Osteoblast (primary cell): ENCODE measurements at regions not wholly inside any gene's neighbourhood (a gene's known extent, or its start where the extent isn't known, plus 50 kb on each side); places are given as distances from the start of the nearest gene placed in this dataset.
A peak's percentile ranks its signal among the peaks of the same experiment; 100 is the strongest.

Experiments
- DNase-seq: peaks from one replicate; pipeline ENCODE4 v3.0.0; 2011; ENCODE audit warnings: low spot score, mixed read lengths; ENCODE audit not compliant: insufficient read length; ENCODE audit errors: missing footprints
- H2AFZ ChIP-seq: 2 replicates; pipeline ENCODE4 v1.6.0; 2011; ENCODE audit warnings: mild to moderate bottlenecking, low read length
- H3K27ac ChIP-seq: 2 replicates; pipeline ENCODE4 v1.5.1; 2011; ENCODE audit warnings: mild to moderate bottlenecking, low read depth, low read length, moderate library complexity
- H3K27me3 ChIP-seq: 2 replicates; pipeline ENCODE4 v1.6.0; 2012; ENCODE audit warnings: mild to moderate bottlenecking, control low read depth, inconsistent platforms, low read length, moderate library complexity; ENCODE audit not compliant: insufficient read depth
- H3K36me3 ChIP-seq: 2 replicates; pipeline ENCODE4 v1.5.1; 2011; ENCODE audit warnings: mild to moderate bottlenecking, low read length, control low read depth, moderate library complexity; ENCODE audit not compliant: insufficient read depth
- H3K4me1 ChIP-seq: 2 replicates; pipeline ENCODE4 v1.5.1; 2011; ENCODE audit warnings: mild to moderate bottlenecking, low read length, control low read depth, moderate library complexity; ENCODE audit not compliant: insufficient read depth
- H3K4me2 ChIP-seq: 2 replicates; pipeline ENCODE4 v1.6.0; 2011; ENCODE audit warnings: mild to moderate bottlenecking, low read length; ENCODE audit not compliant: insufficient read depth
- H3K4me3 ChIP-seq: fragments of 200-600 bp; sonication (generic); 3 replicates; pipeline ENCODE4 v1.5.1; 2012; ENCODE audit warnings: mild to moderate bottlenecking, low read length, inconsistent platforms; ENCODE audit not compliant: insufficient read depth
- H3K79me2 ChIP-seq: 2 replicates; pipeline ENCODE4 v1.6.0; 2012; ENCODE audit warnings: mild to moderate bottlenecking, low read length, control low read depth, inconsistent platforms; ENCODE audit not compliant: insufficient read depth
- H3K9me3 ChIP-seq: 2 replicates; pipeline ENCODE4 v1.5.1; 2011; ENCODE audit warnings: low read depth, low read length, control low read depth
- H4K20me1 ChIP-seq: 2 replicates; pipeline ENCODE4 v1.6.0; 2012; ENCODE audit warnings: mild to moderate bottlenecking, low read length, control low read depth; ENCODE audit not compliant: insufficient read depth
- CTCF ChIP-seq: IDR thresholded peaks from 2 replicates; pipeline ENCODE4 v1.5.1; 2011; ENCODE audit warnings: mild to moderate bottlenecking, low read depth, low read length, moderate library complexity; ENCODE audit errors: extremely low read depth

DNA sequence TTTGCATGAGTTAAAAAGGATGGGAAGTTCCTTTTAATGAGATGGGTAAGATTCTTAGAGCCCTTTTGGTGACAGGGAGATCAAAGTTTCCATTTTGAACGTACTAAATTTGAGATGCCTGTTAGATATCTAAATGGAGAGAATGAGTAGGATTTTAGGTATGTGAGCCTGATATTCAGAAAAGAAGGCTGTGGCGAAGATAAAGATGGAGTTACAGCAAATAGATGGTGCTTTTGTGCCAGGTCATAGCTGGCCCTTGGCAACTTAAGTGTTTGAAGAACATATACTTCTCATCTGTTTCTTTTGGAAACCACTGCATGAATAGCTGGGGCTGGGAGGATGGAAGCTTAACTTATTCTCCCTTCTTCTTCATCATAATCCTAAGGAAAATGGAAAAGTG lies 282.5 kb downstream of the PTBP2 start:
- no peaks in the 10 kb centered on the region for H4K20me1 ChIP-seq
- H3K27ac ChIP-seq: peak overlapping the region; percentile 13
- peaks cover 41% of the 10 kb centered on the region for H3K4me1 ChIP-seq
- no peaks in the 10 kb centered on the region for H3K27me3 ChIP-seq
- H2AFZ ChIP-seq: peak overlapping the region; percentile 65
- H3K4me2 ChIP-seq: peak overlapping the region; percentile 11
- no peak for TF ChIP-seq CTCF
- H3K79me2 ChIP-seq: no peaks in the 10 kb centered on the region
- no peak for DNase-seq
- H3K9me3 ChIP-seq: no peaks in the 10 kb centered on the region
- no peak overlapping the region for H3K4me3 ChIP-seq
- no peaks in the 10 kb centered on the region for H3K36me3 ChIP-seq

DNA sequence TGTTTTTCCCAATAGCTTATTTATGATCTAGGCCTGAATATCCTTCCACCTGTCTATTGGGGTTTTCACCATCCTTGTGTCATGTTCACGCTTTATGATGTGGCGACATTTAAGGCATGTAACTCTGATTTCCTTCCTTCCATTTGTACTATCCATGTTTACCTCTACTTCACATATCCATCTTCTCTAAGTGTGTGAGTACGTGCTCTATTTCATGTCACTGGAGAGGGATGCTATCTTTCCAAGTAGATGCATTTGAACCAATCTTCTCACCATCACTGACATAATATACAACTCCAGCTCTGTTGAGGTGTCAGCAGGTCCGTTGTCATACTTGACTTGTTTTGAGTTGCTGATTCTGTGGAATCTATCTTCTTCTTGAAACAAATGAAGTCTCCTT lies 283.2 kb downstream of the PTBP2 start:
- Histone ChIP-seq H3K36me3 (no peaks in the 10 kb centered on the region), H2AFZ (no peak overlapping the region), H4K20me1 (no peaks in the 10 kb centered on the region), H3K9me3 (no peaks in the 10 kb centered on the region), H3K27ac (no peak overlapping the region), H3K4me1 (peaks cover 41% of the 10 kb centered on the region), H3K4me2 (no peak overlapping the region), H3K27me3 (no peaks in the 10 kb centered on the region), H3K79me2 (no peaks in the 10 kb centered on the region), H3K4me3 (no peak overlapping the region)
- no peak for DNase-seq
- TF ChIP-seq CTCF: no peak

DNA sequence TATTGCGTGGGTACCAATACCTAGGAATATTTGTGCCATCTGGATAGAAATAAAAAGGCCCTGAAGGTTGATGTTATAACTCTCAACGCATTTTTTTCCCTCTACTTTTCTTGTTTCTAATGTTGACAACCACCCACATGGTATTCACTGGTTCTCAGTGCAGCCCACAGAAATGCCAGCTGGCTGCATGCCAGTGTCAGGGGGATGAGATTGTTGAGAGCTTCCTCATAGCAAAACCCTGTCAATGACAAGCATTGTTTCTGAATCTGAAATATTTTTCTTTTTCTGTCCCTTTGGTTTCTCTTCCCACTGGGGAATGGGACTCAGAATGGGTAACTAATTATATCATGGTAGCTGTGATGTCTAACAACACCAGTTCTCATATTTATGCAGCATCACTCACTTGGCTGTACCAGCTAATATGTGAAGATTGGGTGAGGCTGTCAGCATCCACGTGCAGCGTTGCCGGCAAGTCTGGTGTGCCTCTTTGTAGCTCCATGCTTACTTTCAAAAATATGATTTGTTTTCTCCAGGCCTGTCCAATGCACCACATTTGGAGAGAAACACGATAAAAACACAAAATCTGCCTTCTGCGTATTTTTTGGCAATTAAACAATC lies 284.6 kb downstream of the PTBP2 start:
- Histone ChIP-seq H3K36me3 (no peaks in the 10 kb centered on the region), H3K27ac (peak overlapping the region; percentile 38), H3K79me2 (no peaks in the 10 kb centered on the region), H3K4me2 (peak overlapping the region; percentile 38), H2AFZ (no peak overlapping the region), H3K9me3 (no peaks in the 10 kb centered on the region), H3K4me3 (no peak overlapping the region), H3K27me3 (no peaks in the 10 kb centered on the region), H3K4me1 (peaks cover 45% of the 10 kb centered on the region), H4K20me1 (no peaks in the 10 kb centered on the region)
- no peak for TF ChIP-seq CTCF
- no peak for DNase-seq

GRCh38 chr1:97007840-97008604 lies 286.4 kb downstream of the PTBP2 start:
- H3K4me2 ChIP-seq: no peak overlapping the region
- no peaks in the 10 kb centered on the region for H3K27me3 ChIP-seq
- no peaks in the 10 kb centered on the region for H3K36me3 ChIP-seq
- H4K20me1 ChIP-seq: no peaks in the 10 kb centered on the region
- H3K27ac ChIP-seq: no peak overlapping the region
- DNase-seq: peak; percentile 15
- TF ChIP-seq CTCF: no peak
- peaks cover 45% of the 10 kb centered on the region for H3K4me1 ChIP-seq
- H3K79me2 ChIP-seq: no peaks in the 10 kb centered on the region
- no peaks in the 10 kb centered on the region for H3K9me3 ChIP-seq
- no peak overlapping the region for H2AFZ ChIP-seq
- H3K4me3 ChIP-seq: no peak overlapping the region
